ENCODE measurements at regions not wholly inside any gene's neighbourhood (a gene's known extent, or its start where the extent isn't known, plus 50 kb on each side); places are given as distances from the start of the nearest gene placed in this dataset.
"Not testable (repeated sequence)": the region's sequence is repeated elsewhere in the genome, so short reads cannot be mapped to it uniquely, and the experiment has no call there.

DNA sequence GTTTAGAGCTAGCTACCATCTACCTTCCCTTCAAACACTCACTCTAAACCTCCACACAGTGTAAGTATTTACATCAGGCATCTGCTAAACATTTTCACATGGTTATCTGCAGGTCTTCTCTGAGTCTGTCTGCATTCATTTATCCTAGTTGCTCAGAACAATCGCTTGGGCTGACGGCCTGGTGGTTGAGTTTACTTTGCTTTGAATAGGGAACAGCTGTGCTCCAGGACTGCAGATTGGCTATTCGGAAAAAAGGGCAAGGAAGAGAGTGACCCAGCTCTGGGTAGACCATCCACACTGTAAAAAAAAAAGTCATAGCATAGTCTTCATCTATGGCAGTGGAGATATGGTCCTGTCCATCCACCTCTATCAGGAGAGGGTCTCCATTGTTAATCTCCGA, 115.3 kb upstream of the ESR1 start:
- no peak overlapping the region for H3K4me3 Mint-ChIP-seq (ENCODE audit: unreplicated experiment)
- TF ChIP-seq, protein P1, sequence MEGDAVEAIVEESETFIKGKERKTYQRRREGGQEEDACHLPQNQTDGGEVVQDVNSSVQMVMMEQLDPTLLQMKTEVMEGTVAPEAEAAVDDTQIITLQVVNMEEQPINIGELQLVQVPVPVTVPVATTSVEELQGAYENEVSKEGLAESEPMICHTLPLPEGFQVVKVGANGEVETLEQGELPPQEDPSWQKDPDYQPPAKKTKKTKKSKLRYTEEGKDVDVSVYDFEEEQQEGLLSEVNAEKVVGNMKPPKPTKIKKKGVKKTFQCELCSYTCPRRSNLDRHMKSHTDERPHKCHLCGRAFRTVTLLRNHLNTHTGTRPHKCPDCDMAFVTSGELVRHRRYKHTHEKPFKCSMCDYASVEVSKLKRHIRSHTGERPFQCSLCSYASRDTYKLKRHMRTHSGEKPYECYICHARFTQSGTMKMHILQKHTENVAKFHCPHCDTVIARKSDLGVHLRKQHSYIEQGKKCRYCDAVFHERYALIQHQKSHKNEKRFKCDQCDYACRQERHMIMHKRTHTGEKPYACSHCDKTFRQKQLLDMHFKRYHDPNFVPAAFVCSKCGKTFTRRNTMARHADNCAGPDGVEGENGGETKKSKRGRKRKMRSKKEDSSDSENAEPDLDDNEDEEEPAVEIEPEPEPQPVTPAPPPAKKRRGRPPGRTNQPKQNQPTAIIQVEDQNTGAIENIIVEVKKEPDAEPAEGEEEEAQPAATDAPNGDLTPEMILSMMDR (IDR thresholded peaks at IDR 0.05): no peak
- no peaks in the 10 kb centered on the region for H3K4me1 Mint-ChIP-seq (ENCODE audit: unreplicated experiment)
- DNase-seq (ENCODE audit: extremely low spot score, unreplicated experiment): no peak
- peaks cover 3% of the 10 kb centered on the region for H3K27me3 Mint-ChIP-seq (ENCODE audit: unreplicated experiment)
- H3K9me3 Mint-ChIP-seq (ENCODE audit: unreplicated experiment): peaks cover 6% of the 10 kb centered on the region
- no peak overlapping the region for H3K27ac Mint-ChIP-seq (ENCODE audit: unreplicated experiment)
- no peaks in the 10 kb centered on the region for H3K36me3 Mint-ChIP-seq (ENCODE audit: unreplicated experiment)

DNA sequence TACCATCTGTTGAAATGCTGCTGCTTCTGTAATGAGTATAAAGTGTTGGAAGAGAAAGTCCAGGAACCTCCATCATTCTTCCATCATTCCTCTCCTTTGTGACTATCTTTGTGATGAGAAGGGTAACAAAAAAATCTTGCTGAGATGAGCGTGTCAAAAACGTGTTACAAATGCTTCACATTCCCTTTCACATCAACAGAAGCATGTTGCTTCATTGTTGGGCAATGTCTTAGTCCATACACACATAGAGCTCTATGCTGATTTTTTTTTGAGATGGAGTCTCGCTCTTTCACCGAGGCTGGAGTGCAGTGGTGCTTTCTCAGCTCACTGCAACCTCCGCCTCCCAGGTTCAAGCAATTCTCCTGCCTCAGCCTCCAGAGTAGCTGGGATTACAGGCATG, 114.1 kb upstream of the ESR1 start:
- Mint-ChIP-seq H3K27me3 (ENCODE audit: unreplicated experiment) (peaks cover 2% of the 10 kb centered on the region), H3K36me3 (ENCODE audit: unreplicated experiment) (no peaks in the 10 kb centered on the region), H3K4me3 (ENCODE audit: unreplicated experiment) (no peak overlapping the region), H3K4me1 (ENCODE audit: unreplicated experiment) (no peaks in the 10 kb centered on the region), H3K27ac (ENCODE audit: unreplicated experiment) (no peak overlapping the region), H3K9me3 (ENCODE audit: unreplicated experiment) (peaks cover 7% of the 10 kb centered on the region)
- TF ChIP-seq, protein P1 (IDR thresholded peaks at IDR 0.05): no peak
- DNase-seq (ENCODE audit: extremely low spot score, unreplicated experiment): no peak

DNA sequence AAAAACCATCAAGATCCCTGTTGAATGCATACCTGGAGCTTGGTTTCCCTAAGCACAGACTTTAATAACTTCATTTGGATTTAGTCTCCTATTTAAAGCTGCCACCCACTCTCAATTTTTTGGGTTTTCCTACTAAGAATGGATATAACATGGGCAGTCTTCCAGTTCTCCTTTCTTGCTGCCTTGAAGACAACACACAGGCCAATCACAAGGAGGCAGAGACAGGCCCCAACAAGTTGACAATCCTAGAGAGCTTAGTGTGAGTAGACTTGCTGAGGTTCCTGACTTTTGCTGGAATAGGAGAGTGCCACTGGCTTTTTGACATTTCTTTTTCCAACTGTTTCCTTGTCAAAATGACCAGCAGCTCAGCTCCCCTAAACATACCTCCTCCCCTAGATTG, 112.3 kb upstream of the ESR1 start:
- no peak for DNase-seq (ENCODE audit: extremely low spot score, unreplicated experiment)
- TF ChIP-seq, protein P1 (IDR thresholded peaks at IDR 0.05): no peak
- Mint-ChIP-seq H3K36me3 (ENCODE audit: unreplicated experiment) (no peaks in the 10 kb centered on the region), H3K4me1 (ENCODE audit: unreplicated experiment) (no peaks in the 10 kb centered on the region), H3K4me3 (ENCODE audit: unreplicated experiment) (no peak overlapping the region), H3K27ac (ENCODE audit: unreplicated experiment) (no peak overlapping the region), H3K27me3 (ENCODE audit: unreplicated experiment) (peaks cover 2% of the 10 kb centered on the region), H3K9me3 (ENCODE audit: unreplicated experiment) (peaks cover 8% of the 10 kb centered on the region)

DNA sequence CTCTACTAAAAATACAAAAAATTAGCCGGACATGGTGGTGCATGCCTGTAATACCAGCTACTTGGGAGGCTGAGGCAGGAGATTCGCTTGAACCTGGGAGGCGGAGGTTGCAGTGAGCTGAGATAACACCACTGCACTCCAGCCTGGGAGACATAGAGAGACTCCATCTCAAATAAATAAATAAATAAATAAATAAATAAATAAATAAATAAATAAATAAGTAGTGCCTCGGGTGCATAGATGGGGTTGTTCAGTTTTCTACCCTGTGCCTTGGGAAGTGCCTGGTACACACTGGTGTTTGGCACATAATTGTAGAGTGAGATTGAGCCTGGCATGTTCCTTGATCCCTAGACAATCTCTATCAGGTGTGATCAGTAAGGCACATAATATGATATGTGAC, 111.2 kb upstream of the ESR1 start:
- not testable (repeated sequence) for H3K36me3 Mint-ChIP-seq (ENCODE audit: unreplicated experiment); H3K9me3 Mint-ChIP-seq (ENCODE audit: unreplicated experiment); DNase-seq (ENCODE audit: extremely low spot score, unreplicated experiment); H3K4me3 Mint-ChIP-seq (ENCODE audit: unreplicated experiment); H3K4me1 Mint-ChIP-seq (ENCODE audit: unreplicated experiment); H3K27me3 Mint-ChIP-seq (ENCODE audit: unreplicated experiment); H3K27ac Mint-ChIP-seq (ENCODE audit: unreplicated experiment)

DNA sequence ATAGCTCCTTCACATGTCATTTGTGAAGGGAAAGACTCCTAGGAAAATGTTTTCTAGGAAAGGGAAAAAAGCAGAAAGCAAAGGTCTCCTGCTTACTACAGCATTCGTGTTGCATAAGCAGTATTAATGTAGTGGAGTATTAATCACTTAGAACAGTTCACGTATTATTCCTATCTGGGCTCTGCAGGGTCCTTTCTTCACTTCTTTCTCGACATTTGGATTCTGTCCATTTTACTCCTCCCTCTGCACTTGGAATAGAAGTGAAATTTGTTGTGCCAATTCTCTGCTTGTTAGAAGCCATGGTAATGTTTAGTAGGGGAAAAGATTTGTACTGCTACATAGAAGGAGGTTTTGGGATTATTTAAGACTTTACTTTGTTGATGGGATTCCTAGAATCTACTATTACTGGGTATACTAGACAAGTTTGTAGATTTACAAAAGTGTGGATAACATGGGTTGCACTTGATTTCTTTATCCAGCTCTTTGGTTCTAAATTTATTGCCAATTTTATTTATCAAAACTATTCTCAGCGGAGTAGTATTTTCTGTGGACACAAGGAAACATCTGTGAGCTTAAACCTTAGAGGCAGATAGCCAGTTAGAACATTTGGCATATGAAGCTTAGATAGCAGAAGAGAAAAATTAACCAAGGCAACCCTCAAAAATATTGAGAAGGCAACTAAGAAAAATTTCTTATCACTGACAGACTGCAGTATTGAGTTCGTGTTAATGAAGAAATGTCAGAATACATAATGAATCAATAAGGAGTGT, 108.4 kb upstream of the ESR1 start:
- no peak overlapping the region for H3K4me3 Mint-ChIP-seq (ENCODE audit: unreplicated experiment)

More for the DNA sequence above, 108.4 kb upstream of the ESR1 start:
- Mint-ChIP-seq H3K36me3 (ENCODE audit: unreplicated experiment) (no peaks in the 10 kb centered on the region), H3K4me1 (ENCODE audit: unreplicated experiment) (no peaks in the 10 kb centered on the region), H3K27me3 (ENCODE audit: unreplicated experiment) (peaks cover 2% of the 10 kb centered on the region), H3K27ac (ENCODE audit: unreplicated experiment) (no peak overlapping the region), H3K9me3 (ENCODE audit: unreplicated experiment) (peaks cover 8% of the 10 kb centered on the region)
- TF ChIP-seq, protein P1 (IDR thresholded peaks at IDR 0.05): no peak
- no peak for DNase-seq (ENCODE audit: extremely low spot score, unreplicated experiment)

Data from osteocyte (in vitro differentiated cells).